Prostate gland (tissue), 2 donors: ENCODE measurements at regions not wholly inside any gene's neighbourhood (a gene's known extent, or its start where the extent isn't known, plus 50 kb on each side); places are given as distances from the start of the nearest gene placed in this dataset.

ENCODE experiments used
- CTCF ChIP-seq, 4 experiments: fragments of 200-600 bp in 2 of 4; fragments of 450-650 bp in 2 of 4; sonication (generic) in 2 of 4; IDR thresholded peaks; 1 replicate in 3 of 4; 2 replicates in 1 of 4; pipeline ENCODE4 v1.5.1; 2016 to 2019; ENCODE audit warnings: antibody characterized with exemption in 4 of 4, mild to moderate bottlenecking in 2 of 4, moderate library complexity in 2 of 4
- POLR2A ChIP-seq: fragments of 450-650 bp; IDR thresholded peaks from one replicate; pipeline ENCODE4 v1.6.1; 2016; ENCODE audit warnings: antibody characterized with exemption, mild to moderate bottlenecking
- POLR2AphosphoS5 ChIP-seq: sonication (generic); formaldehyde crosslinking; IDR thresholded peaks from one replicate; pipeline ENCODE4 v1.6.1; 2017; ENCODE audit warnings: antibody characterized with exemption

- TF ChIP-seq CTCF (IDR thresholded peaks at IDR 0.05) (no peak), POLR2A (no peak), POLR2AphosphoS5 (no peak)
Measured at GRCh38 chr22:48979482-48979881, 848.2 kb downstream of the BRD1 start.
